H54 (cell line): ENCODE measurements at regions not wholly inside any gene's neighbourhood (a gene's known extent, or its start where the extent isn't known, plus 50 kb on each side); places are given as distances from the start of the nearest gene placed in this dataset.

ENCODE experiments used
- DNase-seq: peaks from one replicate; pipeline ENCODE4 v3.0.0; 2011; ENCODE audit warnings: low spot score, mixed read lengths; ENCODE audit not compliant: insufficient read length
- FAIRE-seq: peaks from 3 replicates; lab custom pipeline; 2011; peaks lifted over from hg19 to GRCh38; lab: Jason Lieb, UNC
- POLR2A ChIP-seq: IDR thresholded peaks from 2 replicates; pipeline ENCODE4 v1.6.1; 2011; ENCODE audit warnings: low read depth, mild to moderate bottlenecking, low read length

GRCh38 chr10:83921984-83922860, 217.1 kb upstream of the GHITM start:
- DNase-seq (no peak), FAIRE-seq (no peak)
- no peak for TF ChIP-seq POLR2A

GRCh38 chr10:83925133-83925532, 214.2 kb upstream of the GHITM start:
- DNase-seq (no peak), FAIRE-seq (no peak)
- TF ChIP-seq POLR2A: no peak

- FAIRE-seq (no peak), DNase-seq (no peak)
- no peak for TF ChIP-seq POLR2A
These were observed 212.7 kb upstream of the GHITM start for GRCh38 chr10:83926606-83927005.

- TF ChIP-seq POLR2A: no peak
- FAIRE-seq (no peak), DNase-seq (no peak)
These were observed 212.1 kb upstream of the GHITM start for GRCh38 chr10:83927166-83927565.

- no peak for FAIRE-seq
- no peak for TF ChIP-seq POLR2A
These were observed 209.9 kb upstream of the GHITM start for GRCh38 chr10:83929399-83929798.

GRCh38 chr10:83931669-83932068, 207.6 kb upstream of the GHITM start:
- DNase-seq: no peak
- no peak for FAIRE-seq
- no peak for TF ChIP-seq POLR2A

More at GRCh38 chr10:83929399-83929798, 209.9 kb upstream of the GHITM start:
- no peak for DNase-seq

GRCh38 chr10:83932245-83932644, 207.1 kb upstream of the GHITM start:
- FAIRE-seq (no peak), DNase-seq (no peak)
- TF ChIP-seq POLR2A: no peak

- DNase-seq (no peak), FAIRE-seq (no peak)
- TF ChIP-seq POLR2A: no peak
These were observed 205.2 kb upstream of the GHITM start for GRCh38 chr10:83934062-83934461.

- no peak for DNase-seq
- FAIRE-seq: no peak
- no peak for TF ChIP-seq POLR2A
These were observed 204.5 kb upstream of the GHITM start for GRCh38 chr10:83934641-83935338.

- DNase-seq: no peak
- no peak for TF ChIP-seq POLR2A
- no peak for FAIRE-seq
These were observed 204.0 kb upstream of the GHITM start for GRCh38 chr10:83935339-83935736.

GRCh38 chr10:83935911-83936310, 203.4 kb upstream of the GHITM start:
- DNase-seq (no peak), FAIRE-seq (no peak)
- TF ChIP-seq POLR2A: no peak

- FAIRE-seq (no peak), DNase-seq (no peak)
- no peak for TF ChIP-seq POLR2A
These were observed 202.1 kb upstream of the GHITM start for GRCh38 chr10:83937161-83937560.

- no peak for TF ChIP-seq POLR2A
- FAIRE-seq: no peak
- DNase-seq: no peak
These were observed 201.5 kb upstream of the GHITM start for GRCh38 chr10:83937826-83938225.

- no peak for FAIRE-seq
- no peak for TF ChIP-seq POLR2A
- DNase-seq: no peak
These were observed 198.1 kb upstream of the GHITM start for GRCh38 chr10:83941189-83941588.
